GM18951 (cell line): ENCODE measurements at regions not wholly inside any gene's neighbourhood (a gene's known extent, or its start where the extent isn't known, plus 50 kb on each side); places are given as distances from the start of the nearest gene placed in this dataset.
"Not testable (repeated sequence)": the region's sequence is repeated elsewhere in the genome, so short reads cannot be mapped to it uniquely, and the experiment has no call there.

Experiments
- POLR2A ChIP-seq: IDR thresholded peaks from 4 replicates; pipeline ENCODE4 v1.6.1; 2011; ENCODE audit warnings: mild to moderate bottlenecking; ENCODE audit not compliant: insufficient read length, insufficient read depth; ENCODE audit errors: extremely low read depth
- in situ Hi-C: fragments of 300-500 bp; cut with MboI; formaldehyde crosslinking; loops from one replicate; pipeline ENCODE4 v1.12.0; 2022; ENCODE audit warnings: low sequenced_read_pairs, mixed read lengths, inconsistent platforms; ENCODE audit not compliant: unreplicated experiment

GRCh38 chr11:23893126-23893525 lies 603.7 kb upstream of the LUZP2 start:
- TF ChIP-seq POLR2A = no peak
- in situ Hi-C loops = no loop called here

DNA sequence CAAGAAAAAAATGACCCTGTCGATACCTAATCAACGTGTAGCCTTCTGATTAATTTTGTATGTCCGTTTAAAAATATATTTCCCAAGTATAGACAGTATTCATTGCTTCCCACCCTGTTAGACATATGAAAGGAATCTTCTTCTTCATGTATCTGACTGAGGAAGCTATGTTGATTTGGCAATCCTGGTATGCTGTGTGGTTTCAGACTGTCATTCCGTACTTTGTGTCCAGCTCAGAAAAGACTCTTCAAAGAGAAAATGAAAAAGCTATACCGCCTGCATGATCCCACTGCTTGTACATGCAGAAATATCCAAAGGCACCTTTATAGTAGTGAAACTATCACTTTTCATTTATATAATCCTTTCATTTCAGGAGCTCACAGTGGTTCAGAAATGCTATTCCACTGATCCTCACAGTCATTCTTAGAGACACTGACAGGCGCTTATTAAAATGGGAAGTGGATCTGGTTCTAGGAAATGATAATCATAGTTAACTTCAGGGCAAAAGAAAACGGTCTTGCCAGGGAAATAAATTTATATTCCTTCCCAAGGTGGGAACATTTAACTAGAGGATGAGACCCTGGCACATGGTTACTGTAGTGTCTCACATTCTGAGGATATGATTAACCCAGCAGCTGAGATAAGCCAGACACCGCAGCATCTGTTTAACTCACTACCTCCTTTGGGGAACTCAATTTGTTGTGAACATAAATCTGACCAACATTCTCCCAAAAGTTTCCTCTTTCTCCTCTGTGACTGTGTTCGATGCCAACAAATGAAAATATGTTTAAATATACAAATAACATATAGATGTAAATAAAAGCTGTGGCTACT lies 599.2 kb upstream of the LUZP2 start:
- no peak for TF ChIP-seq POLR2A

GRCh38 chr11:23903044-23903704 lies 593.7 kb upstream of the LUZP2 start:
- in situ Hi-C loops = no loop called here
- no peak for TF ChIP-seq POLR2A

More for the DNA sequence above, 599.2 kb upstream of the LUZP2 start:
- in situ Hi-C loops = no loop called here

DNA sequence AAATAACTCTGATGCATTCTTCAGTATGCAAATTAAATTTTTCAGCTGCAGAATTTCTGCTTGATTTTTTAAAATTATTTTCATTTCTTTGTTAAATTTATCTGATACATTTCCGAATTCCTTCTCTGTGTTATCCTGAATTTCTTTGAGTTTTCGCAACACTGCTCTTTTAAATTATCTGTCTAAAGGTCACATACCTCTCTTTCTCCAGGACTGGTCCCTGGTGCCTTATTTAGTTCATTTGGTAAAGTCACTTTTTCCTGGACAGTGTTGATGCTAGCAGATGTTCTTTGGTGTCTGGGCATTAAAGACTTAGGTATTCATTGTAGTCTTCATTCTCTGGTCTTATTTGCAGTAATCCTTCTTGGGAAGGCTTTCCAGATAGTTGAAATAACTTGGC lies 577.4 kb upstream of the LUZP2 start:
- no peak for TF ChIP-seq POLR2A
- in situ Hi-C loops = no loop called here

DNA sequence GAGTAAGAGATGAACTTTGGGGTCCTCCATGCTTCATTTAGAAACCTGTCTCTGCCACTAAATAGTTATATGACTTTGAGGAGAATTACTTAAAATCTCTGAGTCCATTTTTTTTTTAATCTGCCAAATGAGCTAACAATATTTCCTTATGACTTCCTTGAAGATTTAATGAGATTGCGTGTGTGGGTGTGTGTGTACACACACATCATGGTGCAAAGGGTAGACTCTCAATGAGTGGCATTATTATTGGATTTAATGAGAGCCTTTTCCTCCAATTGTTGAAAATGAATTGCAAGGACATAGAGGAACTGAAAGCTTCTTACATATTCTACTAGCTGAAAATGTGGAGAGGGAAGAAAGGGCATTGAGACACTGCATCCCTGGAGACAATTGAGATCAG lies 573.5 kb upstream of the LUZP2 start:
- in situ Hi-C loops = no loop called here

DNA sequence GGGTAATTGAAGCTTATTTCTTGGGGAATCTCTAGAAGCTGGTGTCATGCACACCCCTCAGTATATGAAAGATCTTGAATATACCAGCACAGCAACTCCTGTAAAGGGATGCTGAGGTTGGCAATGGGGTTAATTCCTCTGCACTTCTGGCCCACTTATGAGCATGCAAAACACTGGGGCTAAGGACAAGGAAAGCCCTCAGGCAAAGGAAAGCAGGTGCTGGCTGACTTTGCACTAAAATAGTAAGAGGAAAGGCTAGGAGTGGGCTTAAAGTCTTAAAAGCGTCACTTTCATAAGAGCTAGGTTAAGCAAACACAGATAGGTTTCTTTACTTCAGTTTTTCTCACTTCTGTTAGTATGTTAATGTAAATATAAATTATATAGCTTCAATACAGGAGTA lies 572.6 kb upstream of the LUZP2 start:
- in situ Hi-C loops = no loop called here

More for the DNA sequence above, 573.5 kb upstream of the LUZP2 start:
- TF ChIP-seq POLR2A = no peak

GRCh38 chr11:23931443-23931842 lies 565.4 kb upstream of the LUZP2 start:
- in situ Hi-C loops = no loop called here
- TF ChIP-seq POLR2A = no peak

More for the DNA sequence above, 572.6 kb upstream of the LUZP2 start:
- no peak for TF ChIP-seq POLR2A

- in situ Hi-C loops = no loop called here
Observed at GRCh38 chr11:23932485-23932898, 564.4 kb upstream of the LUZP2 start.

DNA sequence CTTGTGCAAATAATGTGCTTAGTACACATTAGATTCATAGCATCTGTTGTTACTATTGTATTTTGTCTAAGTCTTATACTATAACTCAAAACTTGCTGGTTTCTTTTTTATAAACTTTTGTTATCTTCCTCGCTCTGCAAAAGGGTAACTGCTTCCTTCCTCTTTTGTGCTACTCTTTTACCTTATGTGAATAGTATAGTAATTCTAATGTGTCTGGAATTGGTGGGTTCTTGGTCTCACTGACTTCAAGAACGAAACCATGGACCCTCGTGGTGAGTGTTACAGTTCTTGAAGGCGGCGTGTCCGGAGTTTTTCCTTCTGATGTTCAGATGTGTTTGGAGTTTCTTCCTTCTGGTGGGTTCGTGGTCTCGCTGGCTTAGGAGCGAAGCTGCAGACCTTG lies 563.1 kb upstream of the LUZP2 start:
- TF ChIP-seq POLR2A = no peak
- in situ Hi-C loops = no loop called here

More at GRCh38 chr11:23932485-23932898, 564.4 kb upstream of the LUZP2 start:
- no peak for TF ChIP-seq POLR2A

GRCh38 chr11:23934671-23935270 lies 562.1 kb upstream of the LUZP2 start:
- in situ Hi-C loops = not testable (repeated sequence)

DNA sequence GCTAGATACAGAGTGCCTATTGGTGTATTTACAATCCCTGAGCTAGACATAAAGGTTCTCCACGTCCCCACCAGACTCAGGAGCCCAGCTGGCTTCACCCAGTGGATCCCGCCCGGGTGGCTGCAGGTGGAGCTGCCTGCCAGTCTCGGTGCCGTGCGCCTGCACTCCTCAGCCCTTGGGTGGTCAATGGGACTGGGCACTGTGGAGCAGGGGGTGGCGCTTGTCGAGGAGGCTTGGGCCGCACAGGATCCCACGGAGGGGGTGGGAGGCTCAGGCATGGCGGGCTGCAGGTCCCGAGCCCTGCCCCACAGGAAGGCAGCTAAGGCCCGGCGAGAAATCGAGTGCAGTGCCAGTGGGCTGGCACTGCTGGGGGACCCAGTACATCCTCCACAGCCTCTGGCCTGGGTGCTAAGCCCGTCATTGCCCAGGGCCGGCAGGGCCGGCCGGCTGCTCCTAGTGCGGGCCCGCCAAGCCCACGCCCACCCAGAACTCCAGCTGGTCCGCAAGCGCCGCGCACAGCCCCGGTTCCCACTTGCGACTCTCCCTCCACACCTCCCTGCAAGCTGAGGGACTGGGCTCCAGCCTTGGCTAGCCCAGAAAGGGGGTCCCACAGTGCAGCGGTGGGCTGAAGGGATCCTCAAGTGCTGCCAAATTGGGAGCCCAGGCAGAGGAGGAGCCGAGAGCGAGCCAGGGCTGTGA lies 554.6 kb upstream of the LUZP2 start:
- in situ Hi-C loops = not testable (repeated sequence)

DNA sequence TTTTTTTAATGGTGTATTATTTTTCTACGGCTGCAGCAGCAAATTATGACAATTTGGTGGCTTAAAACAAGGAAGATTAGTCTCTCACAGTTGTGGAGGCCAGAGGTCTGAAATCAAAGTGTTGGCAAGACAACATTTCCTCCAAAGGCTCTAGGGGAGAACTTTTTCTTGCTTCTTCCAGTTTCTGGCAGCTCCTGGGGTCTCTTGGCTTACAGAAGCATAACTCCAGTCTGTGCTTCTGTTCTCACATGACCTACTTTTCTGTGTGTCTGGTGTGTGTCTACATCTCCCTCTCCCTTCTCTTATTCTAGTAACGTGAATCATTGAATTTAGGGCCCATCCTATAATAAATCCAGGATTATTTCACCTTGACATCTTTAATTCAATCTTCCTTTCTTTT lies 551.9 kb upstream of the LUZP2 start:
- no peak for TF ChIP-seq POLR2A
- in situ Hi-C loops = no loop called here

- no peak for TF ChIP-seq POLR2A
- in situ Hi-C loops = no loop called here
Observed at GRCh38 chr11:23947883-23948282, 549.0 kb upstream of the LUZP2 start.
